NOMO-1 (cell line): ENCODE measurements at regions not wholly inside any gene's neighbourhood (a gene's known extent, or its start where the extent isn't known, plus 50 kb on each side); places are given as distances from the start of the nearest gene placed in this dataset.
A peak's percentile ranks its signal among the peaks of the same experiment; 100 is the strongest.

Experiments used
- DNase-seq, 2 experiments: peaks; one replicate each; lab custom pipeline; 2025; ENCODE audit not compliant: unreplicated experiment in 2 of 2; lab: John Stamatoyannopoulos, UW

DNA sequence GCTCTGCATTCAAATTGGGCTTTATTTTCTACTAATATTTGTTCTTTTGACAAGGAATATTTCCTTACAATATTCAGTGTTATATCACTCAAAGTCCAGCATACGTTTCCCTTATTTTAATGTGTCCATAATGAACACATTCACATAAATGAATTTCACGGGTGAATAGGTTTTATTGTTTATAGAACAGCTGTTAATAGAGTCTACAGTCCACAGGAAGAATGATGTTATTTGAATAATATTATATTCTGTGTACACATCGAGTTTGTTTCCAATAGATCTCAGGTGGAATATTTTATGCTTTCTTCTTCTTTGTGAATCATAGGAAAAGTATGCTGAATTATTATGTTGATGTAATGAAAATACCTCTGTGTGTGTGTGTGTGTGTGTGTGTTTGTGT lies 582.4 kb downstream of the CDH26 start:
- DNase-seq = no peak

- no peak for DNase-seq
Observed at GRCh38 chr20:60541991-60542390, 583.8 kb downstream of the CDH26 start.

DNA sequence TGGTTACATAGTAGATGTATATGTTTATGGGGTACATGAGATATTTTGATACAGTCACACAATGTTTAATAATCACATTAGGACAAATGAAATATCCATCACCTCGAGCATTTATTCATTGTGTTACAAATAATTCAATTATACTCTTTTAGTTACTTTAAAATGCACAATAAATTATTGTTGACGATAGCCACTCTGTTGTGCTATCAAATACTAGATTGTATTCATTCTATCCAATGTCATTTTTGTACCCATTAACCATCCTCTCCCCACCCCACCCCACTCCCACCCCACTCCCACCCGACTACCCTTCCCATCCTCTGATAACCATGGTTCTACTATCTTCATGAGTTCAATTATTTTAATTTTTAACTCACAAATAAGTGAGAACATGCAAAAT lies 585.4 kb downstream of the CDH26 start:
- no peak for DNase-seq

GRCh38 chr20:60553095-60553494 lies 594.9 kb downstream of the CDH26 start:
- DNase-seq = no peak

GRCh38 chr20:60558486-60558885 lies 600.3 kb downstream of the CDH26 start:
- DNase-seq = no peak

DNA sequence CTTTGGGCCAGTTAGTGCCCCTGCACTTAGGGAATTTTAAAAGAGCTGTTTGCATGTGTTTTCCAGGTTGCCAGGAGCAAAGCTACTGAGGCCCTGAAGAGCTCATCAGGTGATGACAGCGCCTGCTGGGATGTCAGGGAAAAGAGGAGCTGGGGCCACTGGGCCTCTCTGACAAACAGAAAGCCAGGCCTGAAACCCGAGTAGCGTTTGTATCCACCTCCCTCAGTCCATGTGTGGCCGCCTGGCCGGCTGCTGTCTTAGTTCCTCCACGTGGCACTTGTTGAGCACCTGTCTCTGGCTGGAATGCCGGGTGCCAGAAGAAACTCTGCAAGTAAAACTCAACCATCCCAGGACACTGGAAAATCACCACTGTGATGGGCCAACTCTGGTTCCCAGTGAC lies 601.2 kb downstream of the CDH26 start:
- DNase-seq = no peak

DNA sequence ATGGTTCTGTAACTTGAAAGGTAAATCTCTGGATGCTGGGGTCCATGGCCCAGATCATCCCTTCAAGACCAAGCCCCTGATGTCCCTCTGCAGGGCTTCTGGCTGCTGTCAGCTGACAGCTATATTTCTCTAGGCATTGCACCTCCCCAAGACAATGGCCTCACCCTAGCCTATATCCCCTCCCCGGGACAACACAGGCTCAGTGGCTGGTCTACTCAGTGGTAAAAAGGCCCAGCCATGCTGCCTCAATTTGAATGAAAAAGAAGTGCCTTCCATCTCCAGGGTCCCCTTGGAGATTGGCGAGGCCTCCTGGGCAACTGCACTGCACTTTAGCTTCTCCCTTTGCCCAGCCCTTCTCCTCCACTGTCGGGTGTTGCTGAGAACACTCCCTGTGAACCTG lies 602.8 kb downstream of the CDH26 start:
- no peak for DNase-seq

DNA sequence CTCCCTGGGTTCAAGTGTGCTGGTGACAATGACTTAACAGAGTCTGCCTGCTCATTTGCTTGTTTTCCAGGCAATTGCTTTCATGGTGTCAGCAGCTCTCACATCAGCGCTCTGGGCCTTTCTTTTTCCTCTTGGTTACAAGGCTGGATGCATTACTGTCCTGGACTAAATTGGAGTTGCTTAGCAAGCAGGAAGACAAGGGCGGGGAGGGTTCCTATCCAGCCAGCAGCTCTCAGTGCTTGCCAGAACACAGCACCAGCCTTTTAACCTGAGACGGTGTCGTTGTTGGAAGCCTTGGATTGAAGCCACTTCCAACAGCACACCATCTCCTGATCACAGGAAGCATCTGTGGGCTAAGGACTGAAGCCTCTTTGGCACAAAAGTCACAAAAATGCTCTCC lies 606.9 kb downstream of the CDH26 start:
- DNase-seq = no peak

DNA sequence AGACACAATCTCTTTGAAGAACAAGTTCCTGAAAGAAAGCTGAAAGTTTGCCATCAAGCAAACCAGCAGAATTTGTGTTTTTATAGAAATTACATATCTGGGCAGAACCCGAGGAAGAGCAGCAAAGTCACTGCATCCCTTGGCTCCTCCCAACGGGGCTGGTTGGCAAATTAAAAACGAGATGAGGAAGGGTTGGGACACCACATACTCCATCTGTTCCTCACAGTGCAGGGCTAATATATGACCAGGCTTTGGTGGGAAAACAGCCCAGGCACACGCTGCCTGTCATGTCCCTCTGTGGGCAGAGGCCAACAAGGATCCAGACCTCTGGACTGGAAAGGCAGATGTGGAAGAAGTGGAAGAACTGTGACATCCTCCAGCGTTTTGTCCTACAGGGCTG lies 607.3 kb downstream of the CDH26 start:
- no peak for DNase-seq

DNA sequence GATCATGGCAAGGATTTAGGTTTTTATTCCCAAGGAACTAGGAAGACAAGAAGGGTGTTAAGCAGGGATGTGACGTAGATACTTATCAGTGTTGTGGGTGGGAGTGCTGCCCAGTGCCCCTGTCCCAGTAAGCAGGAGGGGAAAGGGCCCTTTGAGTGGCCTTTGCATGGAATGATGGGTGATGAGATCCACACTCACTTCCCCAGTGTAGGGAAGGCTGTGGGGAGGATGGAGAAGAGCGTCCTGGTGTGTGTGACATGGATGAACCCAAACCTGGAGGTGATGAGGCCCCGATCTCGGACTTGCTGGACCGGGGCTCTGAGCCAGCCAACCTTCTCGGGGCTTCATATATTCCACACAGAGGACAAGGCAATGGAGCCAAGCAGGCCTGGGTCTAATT lies 610.9 kb downstream of the CDH26 start:
- DNase-seq = no peak

DNA sequence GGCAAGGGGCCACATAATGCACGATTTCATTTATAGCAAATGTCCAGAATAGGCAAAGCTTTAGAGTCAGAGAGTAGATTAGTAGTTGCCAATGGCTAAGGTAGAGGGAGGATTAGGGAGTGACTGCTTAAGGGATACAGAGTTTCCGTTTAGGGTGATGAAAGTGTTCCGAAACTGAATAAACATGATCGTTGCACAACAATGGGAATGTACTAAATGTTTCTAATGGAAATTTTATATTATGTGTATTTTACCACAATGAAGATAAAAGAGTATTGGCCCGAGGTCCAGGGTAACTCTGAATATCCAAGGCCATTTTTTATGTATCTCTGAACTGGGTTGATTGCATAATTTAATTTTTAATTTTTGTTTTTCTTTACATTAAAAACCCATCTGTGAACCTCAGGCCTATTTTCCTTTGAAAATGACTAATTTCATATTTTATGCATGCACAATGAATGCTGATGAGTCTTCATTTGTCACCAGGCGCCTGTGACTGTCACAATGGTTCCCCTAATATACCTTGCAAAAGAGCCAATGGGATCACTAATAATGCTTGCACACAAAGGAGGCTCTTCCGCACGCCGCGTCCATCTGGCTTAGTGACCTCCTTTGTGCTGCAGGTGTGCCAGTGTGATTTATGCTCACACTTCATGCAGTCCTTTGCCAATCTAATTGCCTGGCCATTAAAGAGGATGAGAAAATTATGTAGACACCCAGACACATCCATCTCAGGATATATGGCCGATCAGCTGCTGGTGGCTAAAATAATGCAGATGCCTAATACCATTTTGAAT lies 612.5 kb downstream of the CDH26 start:
- DNase-seq = no peak

DNA sequence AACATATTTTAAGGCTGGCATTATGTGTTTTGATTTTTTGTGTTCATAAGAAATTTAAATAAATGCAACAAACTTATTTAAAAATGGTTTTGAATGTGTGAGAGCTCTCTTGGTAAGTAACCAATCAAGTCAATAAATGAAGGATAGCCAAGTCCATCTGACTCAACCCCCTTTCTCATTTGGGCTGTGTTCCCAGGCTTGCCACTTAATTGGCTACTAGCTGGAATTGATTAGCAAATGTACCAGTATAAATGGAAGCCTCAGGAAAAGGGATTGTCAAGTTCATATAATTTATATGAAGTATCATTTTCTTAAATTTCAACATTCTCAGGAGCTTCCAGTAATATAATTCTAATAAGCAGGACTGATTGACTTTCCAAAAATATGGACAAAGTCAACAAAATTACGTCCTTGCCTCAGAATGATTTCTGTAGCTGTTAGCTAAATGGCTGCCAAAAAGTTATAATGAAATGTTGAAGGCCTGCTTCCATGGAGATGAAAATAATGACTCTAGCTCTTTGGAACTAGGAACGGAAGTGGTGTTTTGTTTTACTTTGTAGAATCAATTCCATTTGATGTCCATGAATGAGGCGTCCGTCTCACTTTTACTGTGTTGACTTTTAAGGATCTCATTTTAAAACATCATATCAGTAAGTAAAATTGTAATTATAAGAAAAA lies 614.9 kb downstream of the CDH26 start:
- no peak for DNase-seq

DNA sequence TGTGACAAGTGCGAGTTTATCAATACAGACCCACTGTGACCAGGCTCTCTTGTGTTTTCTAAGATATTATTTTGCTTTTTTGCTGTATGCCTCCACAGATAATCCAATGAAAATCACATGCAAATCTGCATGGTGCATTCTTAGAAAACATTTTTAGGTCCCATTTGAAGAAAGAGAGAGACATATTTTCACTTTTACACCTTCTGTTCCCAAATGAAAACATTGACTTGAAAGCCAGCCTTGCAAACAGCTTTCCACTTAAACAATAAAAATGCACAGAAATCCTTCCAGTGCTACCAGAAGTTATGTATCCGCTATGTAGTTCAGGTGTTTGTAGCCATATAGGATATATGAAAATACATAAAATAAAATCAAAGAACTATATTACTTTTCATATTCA lies 618.0 kb downstream of the CDH26 start:
- no peak for DNase-seq

DNA sequence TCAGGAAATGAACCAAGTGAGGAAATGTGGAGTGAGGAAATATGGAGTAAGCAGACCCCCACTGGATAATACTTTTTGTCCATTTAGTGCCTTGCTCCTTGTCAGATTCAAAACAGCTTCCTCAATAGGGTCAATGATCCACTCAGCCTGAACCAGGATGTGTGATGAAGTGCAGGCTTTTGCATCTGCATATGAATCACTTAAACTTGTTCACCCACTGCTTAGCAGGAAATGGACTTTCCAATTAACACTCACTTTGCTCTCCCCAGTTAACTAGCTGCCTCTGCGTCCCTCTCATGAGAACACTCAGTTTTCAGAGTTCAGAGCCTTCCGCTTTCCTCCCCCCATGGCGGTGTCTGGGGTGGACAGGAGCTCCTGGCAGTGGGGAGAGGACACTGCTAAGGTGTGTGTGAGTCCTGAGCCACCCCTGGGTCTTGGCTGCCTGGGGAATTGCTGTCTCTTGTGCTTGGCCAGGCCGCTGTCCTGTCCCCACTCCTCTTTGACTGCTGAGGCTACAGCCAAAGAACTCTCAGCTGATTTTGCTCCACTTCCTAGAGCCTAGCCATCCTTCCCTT lies 621.8 kb downstream of the CDH26 start:
- DNase-seq = no peak

GRCh38 chr20:60581606-60582115 lies 623.4 kb downstream of the CDH26 start:
- no peak for DNase-seq

DNA sequence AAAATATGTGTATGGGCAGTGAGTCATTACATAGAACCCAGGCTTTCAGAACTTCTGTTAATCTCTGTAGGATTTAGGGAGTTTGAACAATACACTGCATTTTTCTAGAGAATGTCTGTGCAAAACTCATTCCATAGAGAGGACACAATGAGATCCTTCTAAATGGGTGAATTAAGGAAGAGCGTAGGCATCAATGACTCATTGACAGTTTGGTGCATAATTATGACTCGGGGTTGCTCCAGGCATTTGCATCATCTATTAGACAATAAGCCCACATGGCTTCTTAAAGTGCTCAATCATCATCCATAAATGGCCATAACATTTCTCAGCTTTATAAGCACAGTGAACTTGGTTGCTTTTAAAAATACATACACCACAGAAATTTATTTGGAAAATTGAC lies 625.5 kb downstream of the CDH26 start:
- DNase-seq = peak in 1 of 2 experiments; percentile 10

DNA sequence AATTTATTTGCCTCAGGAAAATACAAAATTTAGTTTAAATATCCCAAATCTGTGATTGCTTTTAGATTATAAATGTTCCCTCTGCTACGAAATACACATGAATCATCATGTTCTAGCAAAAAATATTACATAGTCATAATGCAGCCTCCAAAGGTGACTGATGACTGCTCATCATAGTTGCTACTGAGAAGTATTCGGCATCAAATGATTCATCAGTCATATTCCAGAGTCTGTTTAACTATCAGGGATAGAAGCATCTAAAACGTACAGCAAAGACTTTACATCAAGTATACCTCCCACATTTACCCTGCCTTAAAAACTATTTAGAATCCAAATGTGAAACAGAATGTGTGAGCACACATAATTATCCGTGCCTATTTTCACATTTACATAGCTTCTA lies 626.0 kb downstream of the CDH26 start:
- DNase-seq = no peak

GRCh38 chr20:60585651-60586050 lies 627.4 kb downstream of the CDH26 start:
- DNase-seq = no peak

DNA sequence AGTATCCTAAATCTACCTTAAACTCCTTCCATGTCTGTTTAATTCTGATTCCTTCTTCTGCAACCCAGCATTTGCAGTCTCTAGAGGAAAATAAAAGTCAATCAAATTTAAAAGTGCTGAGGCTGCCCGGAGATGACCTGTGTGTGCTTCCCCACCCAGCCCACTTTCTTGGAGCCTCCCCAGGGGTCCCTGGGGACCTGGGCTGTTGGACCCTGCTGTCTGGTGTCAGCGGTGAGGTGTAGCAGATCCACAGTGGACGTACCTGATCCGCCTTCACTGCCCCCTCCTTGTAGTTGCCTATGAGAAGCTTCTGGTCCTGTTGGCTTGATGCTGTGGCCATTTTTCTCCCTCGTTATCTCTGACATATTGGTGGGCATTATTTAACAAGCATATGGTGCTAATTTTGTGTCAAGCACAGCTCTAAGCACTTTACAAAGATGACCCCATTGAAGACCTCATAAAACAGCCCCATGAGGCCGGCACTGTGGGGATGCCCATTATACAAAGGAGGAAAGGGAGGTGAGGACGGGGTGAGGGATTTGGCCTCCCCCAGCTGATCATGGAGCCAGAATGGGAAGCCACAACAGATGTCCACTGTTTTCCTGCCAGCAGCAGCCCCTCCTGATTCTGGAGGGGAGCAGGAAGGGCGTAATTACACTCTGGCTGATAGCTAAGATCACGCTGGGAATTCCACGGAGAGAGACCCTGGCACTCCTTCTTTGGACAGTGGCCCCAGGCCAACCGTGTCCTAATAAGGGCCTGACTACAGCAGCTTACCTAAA lies 628.2 kb downstream of the CDH26 start:
- DNase-seq = no peak

DNA sequence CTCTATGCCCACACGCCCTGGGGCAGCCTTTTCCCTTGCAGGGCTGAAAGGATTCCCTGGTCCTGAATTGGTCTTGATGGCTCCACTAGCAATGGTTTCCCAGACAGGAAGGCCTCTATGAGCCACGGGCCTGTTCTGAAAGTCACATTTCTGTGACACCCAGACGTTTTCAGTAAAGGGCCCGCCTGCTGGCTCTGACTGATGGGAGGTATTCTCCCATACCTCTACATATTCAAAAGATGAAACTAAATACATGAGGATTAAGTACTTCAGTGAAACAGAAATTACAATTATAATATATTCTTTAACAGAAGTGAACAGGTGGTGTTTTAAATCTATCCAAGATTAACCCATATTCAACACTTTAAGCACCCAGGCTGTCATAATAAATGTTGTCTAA lies 629.8 kb downstream of the CDH26 start:
- no peak for DNase-seq

DNA sequence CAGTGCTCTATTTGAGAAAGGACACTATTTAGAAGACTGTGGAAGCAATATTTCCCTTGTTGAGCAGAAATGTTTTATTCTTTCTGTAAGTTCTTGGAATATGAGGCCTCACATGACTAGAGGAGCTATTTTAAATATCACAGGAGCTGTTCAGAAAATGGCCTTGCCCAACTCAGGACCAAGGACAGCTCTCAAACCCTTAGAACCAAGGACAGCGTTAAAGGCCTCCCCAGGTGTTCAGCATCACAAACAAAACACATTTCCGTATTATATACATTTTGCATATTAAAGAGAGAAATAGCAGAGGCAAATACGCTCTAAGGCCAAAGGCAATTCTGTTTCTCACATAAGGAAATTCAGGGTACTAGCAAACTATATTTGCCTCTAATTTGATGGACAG lies 631.4 kb downstream of the CDH26 start:
- DNase-seq = peak in 1 of 2 experiments; percentile 19
